Glomerular visceral epithelial cell (primary cell): ENCODE measurements at regions not wholly inside any gene's neighbourhood (a gene's known extent, or its start where the extent isn't known, plus 50 kb on each side); places are given as distances from the start of the nearest gene placed in this dataset.

Experiments used
- DNase-seq: peaks from one replicate; pipeline ENCODE4 v3.0.0-alpha.2; 2016; ENCODE audit errors: extremely low spot score

DNA sequence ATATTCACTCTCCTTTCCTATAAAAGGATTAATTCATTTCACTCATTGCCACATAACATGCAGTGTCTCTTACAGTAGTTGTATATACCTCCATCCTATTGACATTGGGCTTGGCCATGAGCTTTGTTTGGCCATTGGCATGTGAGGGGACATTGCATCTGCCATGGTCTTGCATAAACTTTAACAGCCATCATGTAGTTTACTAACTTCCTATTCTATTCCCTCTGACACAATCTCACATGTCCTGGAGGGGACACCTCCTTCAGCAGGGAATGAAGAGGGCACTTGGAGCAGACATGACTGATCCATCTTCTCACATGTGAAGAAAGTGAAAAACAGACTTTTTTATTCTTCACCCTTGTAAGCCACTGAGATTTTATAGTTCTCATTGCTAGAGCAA lies 115.5 kb upstream of the MARCKS start:
- DNase-seq = no peak

GRCh38 chr6:113742342-113742741 lies 114.8 kb upstream of the MARCKS start:
- no peak for DNase-seq

DNA sequence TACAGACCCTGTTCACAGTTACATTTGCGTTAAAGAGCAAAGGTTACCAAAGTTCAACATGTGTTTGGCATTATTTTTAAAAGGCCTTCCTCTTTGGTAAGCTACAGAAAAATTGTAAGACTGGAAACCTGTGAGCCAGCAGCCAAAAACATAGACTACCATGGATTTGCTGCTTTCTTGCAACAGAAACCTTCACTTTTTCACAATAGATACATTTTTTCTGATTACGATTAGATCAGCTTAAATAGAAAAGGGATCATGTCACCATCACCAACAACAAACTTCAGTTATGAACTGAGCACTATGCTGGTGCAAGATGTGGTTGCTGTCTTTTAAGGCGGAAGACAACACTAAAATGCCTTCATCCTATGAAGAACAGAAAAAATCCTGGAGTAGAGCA lies 112.3 kb upstream of the MARCKS start:
- DNase-seq = no peak

DNA sequence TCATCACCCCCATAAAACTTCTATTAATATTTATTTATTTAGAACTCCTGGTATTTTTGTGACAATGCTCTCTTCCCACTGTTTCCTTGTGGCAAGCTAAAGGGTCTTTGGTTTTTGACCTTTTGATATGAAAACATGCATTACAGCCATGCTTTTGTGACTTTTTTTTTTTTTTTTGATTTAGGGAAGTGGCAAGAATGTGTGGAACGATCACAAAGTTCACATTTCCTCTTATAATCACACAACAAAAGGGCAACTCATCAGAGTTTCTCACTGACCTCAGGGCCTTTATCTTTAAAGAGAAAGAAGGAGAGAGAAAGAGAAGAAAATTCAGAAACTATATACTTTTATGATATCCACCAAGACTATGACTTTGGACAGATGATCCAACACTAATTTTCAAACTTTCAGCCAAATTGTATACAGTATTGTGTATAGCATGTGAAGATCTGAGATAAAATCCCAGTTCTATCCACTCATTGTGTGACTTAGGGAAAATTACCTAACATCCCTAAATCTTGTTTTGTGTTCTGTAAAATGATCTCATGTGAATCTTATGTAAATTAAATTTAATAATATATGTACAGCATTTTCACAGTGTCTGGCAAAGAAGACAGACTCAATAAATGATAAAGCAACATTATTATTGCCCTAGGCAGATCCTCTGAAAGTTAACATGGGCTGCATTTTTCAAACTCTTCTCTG lies 106.8 kb upstream of the MARCKS start:
- no peak for DNase-seq

DNA sequence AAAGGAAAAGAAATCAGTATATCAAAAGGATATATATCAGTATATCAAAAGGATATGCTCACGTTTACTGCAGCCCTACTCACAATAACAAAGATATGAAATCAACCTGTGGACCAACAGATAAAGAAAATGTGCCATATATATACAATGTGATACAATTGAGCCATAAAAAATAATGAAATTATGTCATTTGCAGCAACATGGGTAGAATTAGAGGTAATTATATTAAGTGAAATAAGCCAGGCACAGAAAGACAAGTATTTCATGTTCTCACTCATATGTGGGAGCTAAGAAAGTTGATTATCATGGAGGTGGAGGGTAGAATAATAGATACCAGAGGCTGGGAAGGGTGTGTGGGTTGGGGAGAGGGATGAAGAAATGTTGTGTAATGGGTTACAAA lies 102.9 kb upstream of the MARCKS start:
- DNase-seq = no peak

- DNase-seq = no peak
Observed at GRCh38 chr6:113755449-113756289, 101.5 kb upstream of the MARCKS start.

- DNase-seq = no peak
Observed at GRCh38 chr6:113756290-113756665, 100.9 kb upstream of the MARCKS start.

GRCh38 chr6:113758214-113758613 lies 98.9 kb upstream of the MARCKS start:
- DNase-seq = no peak

- DNase-seq = peak; percentile 17
Observed at GRCh38 chr6:113758826-113759574, 98.1 kb upstream of the MARCKS start.

DNA sequence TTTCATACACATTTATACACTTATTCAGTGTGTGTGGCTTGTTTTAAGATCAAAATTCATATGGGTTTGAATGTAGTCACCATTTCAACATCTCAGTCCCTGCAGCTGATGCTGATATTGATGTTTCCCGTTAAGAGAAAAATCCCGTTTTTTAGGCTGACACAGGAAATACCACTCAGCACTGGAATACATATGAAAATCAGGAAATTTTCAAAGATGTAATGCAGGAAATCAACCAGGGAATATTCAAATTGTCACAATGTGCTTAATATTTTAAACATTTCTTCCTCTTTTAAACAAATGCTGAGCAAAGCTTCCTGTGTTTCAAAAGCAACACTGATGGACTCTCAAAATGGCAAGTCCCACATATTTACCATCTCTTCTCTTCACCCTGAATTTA lies 94.5 kb upstream of the MARCKS start:
- DNase-seq = no peak

DNA sequence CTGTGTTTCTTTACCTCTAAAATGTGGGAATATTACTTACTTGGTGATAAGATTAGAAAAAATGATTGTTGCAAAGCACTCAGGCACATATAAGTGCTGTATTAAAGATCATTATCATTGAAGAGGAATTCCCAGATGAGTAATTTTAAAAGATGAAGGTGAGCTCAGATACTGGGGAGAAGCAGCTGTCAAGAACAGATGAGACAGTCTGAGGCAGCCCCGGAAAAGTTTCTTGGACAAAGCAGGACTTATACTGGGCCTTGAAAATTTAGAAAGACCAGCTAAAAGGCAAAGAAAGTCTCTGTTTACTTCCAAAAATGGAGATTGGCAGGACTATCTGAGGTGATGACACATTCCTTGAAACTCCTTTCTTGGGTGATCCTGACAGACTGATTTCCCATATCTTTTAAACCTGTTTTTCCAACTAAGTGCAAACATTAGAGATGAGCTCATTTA lies 93.8 kb upstream of the MARCKS start:
- DNase-seq = no peak

GRCh38 chr6:113763876-113764275 lies 93.3 kb upstream of the MARCKS start:
- peak; percentile 47 for DNase-seq

DNA sequence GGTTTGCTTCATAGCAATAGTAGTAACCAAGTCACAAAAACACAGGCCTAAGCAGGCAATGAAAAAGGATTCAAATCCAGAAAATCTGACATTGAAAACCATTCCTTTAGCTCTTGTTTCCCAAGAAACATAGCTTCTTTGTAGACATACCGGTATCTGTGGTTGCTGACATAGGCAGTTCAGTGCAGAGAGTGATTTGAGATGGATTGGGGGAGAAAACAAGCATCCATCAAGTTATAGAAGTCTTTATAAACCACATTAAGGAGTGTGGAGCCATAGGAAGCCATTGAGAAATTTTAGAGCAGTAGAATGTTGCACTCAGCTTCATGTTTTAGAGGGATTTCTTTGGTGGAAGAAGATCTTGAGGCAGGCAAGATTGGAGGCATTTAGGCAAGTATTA lies 91.2 kb upstream of the MARCKS start:
- DNase-seq = no peak

- no peak for DNase-seq
Observed at GRCh38 chr6:113767985-113768384, 89.2 kb upstream of the MARCKS start.

GRCh38 chr6:113772961-113773360 lies 84.2 kb upstream of the MARCKS start:
- DNase-seq = no peak

DNA sequence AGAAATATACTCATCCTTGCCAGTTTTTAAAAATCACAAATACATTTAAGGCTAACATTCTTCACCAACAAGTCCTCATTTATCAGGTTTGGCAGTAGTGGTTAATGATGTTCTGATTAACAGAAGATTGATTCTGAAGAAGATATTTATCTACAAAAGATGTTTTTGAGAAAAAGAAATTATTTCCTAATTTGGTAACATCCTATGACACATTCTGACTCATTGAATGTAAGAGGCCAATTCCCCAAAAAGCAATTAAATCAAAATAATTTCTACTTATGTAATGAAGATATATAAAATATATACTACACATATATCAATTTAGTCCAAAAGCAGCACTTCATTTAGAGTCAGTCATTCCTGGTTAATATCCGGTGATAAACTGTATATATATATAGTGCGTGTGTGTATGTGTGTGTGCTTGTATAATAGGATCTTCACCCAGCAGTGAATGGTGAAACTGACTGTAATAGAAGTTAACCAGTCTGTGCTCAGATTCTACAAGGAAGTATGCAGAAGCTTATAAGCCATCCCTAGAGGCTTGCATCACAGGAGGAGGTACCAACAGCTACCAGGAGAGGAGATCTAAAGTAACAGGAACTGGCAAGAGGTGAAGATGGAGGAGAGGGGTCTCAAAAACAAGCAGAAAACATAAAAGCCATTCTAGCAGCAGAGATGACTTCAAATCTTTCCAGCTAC lies 82.9 kb upstream of the MARCKS start:
- DNase-seq = no peak

- no peak for DNase-seq
Observed at GRCh38 chr6:113776998-113777397, 80.1 kb upstream of the MARCKS start.

GRCh38 chr6:113777601-113778000 lies 79.5 kb upstream of the MARCKS start:
- no peak for DNase-seq

GRCh38 chr6:113779656-113780055 lies 77.5 kb upstream of the MARCKS start:
- no peak for DNase-seq

DNA sequence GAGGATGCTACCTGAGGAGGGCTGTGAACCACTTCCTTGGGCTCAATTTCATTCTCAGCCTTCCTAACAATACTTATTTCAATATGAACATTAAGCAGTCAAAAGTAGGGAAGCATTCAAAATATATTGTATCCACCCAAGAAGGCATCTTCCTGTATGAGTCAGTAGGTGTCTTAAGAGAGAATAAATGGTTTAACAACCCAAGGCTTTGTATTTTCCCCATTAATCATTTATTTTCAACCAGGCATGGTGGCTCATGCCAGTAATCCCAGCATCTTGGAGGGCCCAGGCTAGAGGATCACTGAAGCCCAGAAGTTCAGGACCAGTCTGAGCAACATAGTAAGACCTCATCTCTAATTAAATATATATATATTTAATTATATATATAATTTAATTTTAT lies 74.5 kb upstream of the MARCKS start:
- DNase-seq = peak; percentile 29

GRCh38 chr6:113786168-113786567 lies 71.0 kb upstream of the MARCKS start:
- DNase-seq = peak; percentile 21

DNA sequence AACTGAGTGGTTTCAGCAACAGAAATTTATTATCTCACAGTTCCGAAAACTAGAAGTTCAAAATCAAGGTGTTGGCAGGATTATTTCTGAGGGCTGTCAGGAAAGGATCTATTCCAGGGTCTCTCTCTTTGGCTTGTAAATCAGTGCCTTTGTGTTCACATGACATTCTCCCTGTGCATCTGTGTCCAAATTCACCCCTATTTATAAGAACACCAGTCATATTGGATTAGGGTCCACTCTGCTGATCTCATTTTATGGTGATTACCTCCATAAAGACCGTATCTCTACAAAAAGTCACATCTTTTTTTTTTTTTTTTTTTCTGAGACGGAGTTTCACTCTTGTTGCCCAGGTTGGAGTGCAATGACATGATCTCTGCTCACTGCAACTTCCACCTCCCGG lies 68.6 kb upstream of the MARCKS start:
- DNase-seq = no peak
